Neural progenitor cell (in vitro differentiated cells): ENCODE measurements at regions not wholly inside any gene's neighbourhood (a gene's known extent, or its start where the extent isn't known, plus 50 kb on each side); places are given as distances from the start of the nearest gene placed in this dataset.

Experiments used
- DNase-seq: peaks from one replicate; pipeline ENCODE4 v3.0.0-alpha.2; 2016; ENCODE audit warnings: low spot score
- H2AFZ ChIP-seq: fragments of 200-600 bp; sonication (generic); replicated peaks from 2 replicates; pipeline ENCODE4 v1.6.1; 2016; ENCODE audit warnings: antibody characterized with exemption
- H3F3A ChIP-seq: fragments of 200-600 bp; sonication (generic); 2 replicates; pipeline ENCODE4 v1.6.1; 2016; ENCODE audit warnings: antibody characterized with exemption, low read depth
- H3K27ac ChIP-seq: fragments of 200-600 bp; sonication (generic); 2 replicates; pipeline ENCODE4 v1.5.1; 2016; ENCODE audit warnings: mild to moderate bottlenecking
- H3K27me3 ChIP-seq: fragments of 200-600 bp; sonication (generic); 2 replicates; pipeline ENCODE4 v1.6.1; 2016; ENCODE audit warnings: mild to moderate bottlenecking, moderate library complexity
- H3K36me3 ChIP-seq: fragments of 200-600 bp; sonication (generic); 2 replicates; pipeline ENCODE4 v1.5.1; 2016
- H3K4me1 ChIP-seq: fragments of 200-600 bp; sonication (generic); 2 replicates; pipeline ENCODE4 v1.6.1; 2016; ENCODE audit warnings: mixed run types
- H3K4me2 ChIP-seq: fragments of 200-600 bp; sonication (generic); 2 replicates; pipeline ENCODE4 v1.6.1; 2016
- H3K4me3 ChIP-seq: fragments of 200-600 bp; sonication (generic); 2 replicates; pipeline ENCODE4 v1.5.1; 2016
- H3K79me2 ChIP-seq: fragments of 200-600 bp; sonication (generic); 2 replicates; pipeline ENCODE4 v1.6.1; 2016; ENCODE audit warnings: low read depth
- H3K9ac ChIP-seq: fragments of 200-600 bp; sonication (generic); 2 replicates; pipeline ENCODE4 v1.6.1; 2016
- H3K9me3 ChIP-seq: fragments of 200-600 bp; sonication (generic); 2 replicates; pipeline ENCODE4 v1.5.1; 2016; ENCODE audit warnings: low read depth
- H4K20me1 ChIP-seq: fragments of 200-600 bp; sonication (generic); 2 replicates; pipeline ENCODE4 v1.6.1; 2016; ENCODE audit warnings: low read depth
- H3K27ac Mint-ChIP-seq: 3 replicates; pipeline ENCODE4 v1.8.0; 2021; ENCODE audit warnings: mixed read lengths
- H3K27me3 Mint-ChIP-seq: 2 replicates; pipeline ENCODE4 v1.8.0; 2022; ENCODE audit warnings: low read depth, mild to moderate bottlenecking, inconsistent platforms, moderate library complexity, mixed read lengths; ENCODE audit not compliant: insufficient read depth
- H3K36me3 Mint-ChIP-seq: 3 replicates; pipeline ENCODE4 v1.8.0; 2021; ENCODE audit warnings: mixed read lengths
- H3K4me1 Mint-ChIP-seq: 3 replicates; pipeline ENCODE4 v1.8.0; 2021; ENCODE audit warnings: mixed read lengths
- H3K4me3 Mint-ChIP-seq: 3 replicates; pipeline ENCODE4 v1.8.0; 2021; ENCODE audit warnings: mild to moderate bottlenecking, moderate library complexity, mixed read lengths
- H3K9me3 Mint-ChIP-seq: 3 replicates; pipeline ENCODE4 v1.8.0; 2020; ENCODE audit warnings: mixed read lengths
- CTCF ChIP-seq: fragments of 200-600 bp; sonication (generic); IDR thresholded peaks from 2 replicates; pipeline ENCODE4 v1.5.1; 2017; ENCODE audit warnings: antibody characterized with exemption, mild to moderate bottlenecking
- EZH2 ChIP-seq: fragments of 200-600 bp; sonication (generic); IDR thresholded peaks from 2 replicates; pipeline ENCODE4 v1.6.1; 2017; ENCODE audit warnings: antibody characterized with exemption, mild to moderate bottlenecking, moderate library complexity
- EZH2phosphoT487 ChIP-seq: fragments of 200-600 bp; sonication (generic); IDR thresholded peaks from 2 replicates; pipeline ENCODE4 v1.6.1; 2017; ENCODE audit warnings: antibody characterized with exemption

DNA sequence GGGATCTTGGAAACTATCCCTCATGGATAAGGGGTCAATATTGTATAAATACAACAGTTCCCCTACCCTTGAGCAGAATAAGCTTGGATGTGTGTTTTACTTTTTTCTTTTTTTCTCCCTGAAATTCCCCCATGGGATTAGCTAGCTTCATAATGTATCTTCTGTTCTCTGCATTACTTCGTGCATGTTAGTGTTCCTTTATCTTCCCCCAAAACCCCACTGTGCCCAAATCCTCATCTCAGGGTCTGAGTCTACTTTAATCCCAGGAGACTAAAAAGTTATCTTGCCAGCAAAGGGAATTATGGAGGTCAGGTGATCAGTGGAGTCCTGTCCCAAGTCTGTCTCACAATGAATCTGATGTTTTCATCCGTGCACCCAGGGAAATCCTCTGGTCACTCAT is 217.5 kb upstream of the CNTNAP4 start:
- DNase-seq = no peak
- Mint-ChIP-seq H3K4me3 (no peak overlapping the region), H3K4me1 (peaks cover 14% of the 10 kb centered on the region), H3K27ac (no peak overlapping the region), H3K27me3 (peaks cover 6% of the 10 kb centered on the region), H3K36me3 (no peaks in the 10 kb centered on the region), H3K9me3 (no peaks in the 10 kb centered on the region)
- no peaks in the 10 kb centered on the region for H3K36me3 ChIP-seq
- H4K20me1 ChIP-seq = no peaks in the 10 kb centered on the region
- H3K27me3 ChIP-seq = no peaks in the 10 kb centered on the region
- H2AFZ ChIP-seq = no peak overlapping the region
- H3K4me1 ChIP-seq = no peaks in the 10 kb centered on the region
- no peak overlapping the region for H3K9ac ChIP-seq
- no peak overlapping the region for H3K27ac ChIP-seq
- no peaks in the 10 kb centered on the region for H3K9me3 ChIP-seq
- no peaks in the 10 kb centered on the region for H3K79me2 ChIP-seq
- no peak overlapping the region for H3K4me3 ChIP-seq
- no peak for TF ChIP-seq EZH2phosphoT487
- TF ChIP-seq CTCF = no peak
- TF ChIP-seq EZH2 = no peak
- H3K4me2 ChIP-seq = no peak overlapping the region
- H3F3A ChIP-seq = no peaks in the 10 kb centered on the region

DNA sequence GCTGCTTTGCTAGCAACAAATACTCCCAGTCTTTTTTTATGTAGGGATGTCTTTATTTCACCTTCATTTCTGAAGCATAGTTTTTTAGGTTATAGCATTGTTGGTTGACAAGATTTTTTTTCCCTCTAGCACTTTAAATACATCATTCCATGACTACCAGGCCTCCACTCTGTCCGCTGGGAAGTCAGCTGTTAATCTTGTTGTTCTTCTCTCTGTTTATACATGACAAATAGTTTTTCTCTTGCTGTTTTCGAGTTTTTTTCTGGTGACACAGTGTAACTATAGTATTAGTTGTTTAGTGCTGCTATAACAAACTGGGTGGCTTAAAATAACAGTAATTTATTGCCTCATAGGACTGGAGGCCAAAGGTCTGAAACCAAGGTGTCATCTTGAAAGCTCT is 205.5 kb upstream of the CNTNAP4 start:
- no peaks in the 10 kb centered on the region for H3K79me2 ChIP-seq
- no peak for TF ChIP-seq EZH2
- no peak for TF ChIP-seq CTCF
- no peak for TF ChIP-seq EZH2phosphoT487
- H3K27me3 ChIP-seq = no peaks in the 10 kb centered on the region
- H4K20me1 ChIP-seq = no peaks in the 10 kb centered on the region
- Mint-ChIP-seq H3K27ac (no peak overlapping the region), H3K4me1 (no peaks in the 10 kb centered on the region), H3K9me3 (peaks cover 8% of the 10 kb centered on the region), H3K27me3 (peaks cover 4% of the 10 kb centered on the region), H3K36me3 (no peaks in the 10 kb centered on the region), H3K4me3 (no peak overlapping the region)
- H2AFZ ChIP-seq = no peak overlapping the region
- no peaks in the 10 kb centered on the region for H3F3A ChIP-seq
- no peaks in the 10 kb centered on the region for H3K4me1 ChIP-seq
- H3K36me3 ChIP-seq = no peaks in the 10 kb centered on the region
- H3K4me3 ChIP-seq = no peak overlapping the region
- H3K4me2 ChIP-seq = no peak overlapping the region
- peaks cover 6% of the 10 kb centered on the region for H3K9me3 ChIP-seq
- DNase-seq = no peak
- H3K27ac ChIP-seq = no peak overlapping the region
- H3K9ac ChIP-seq = no peak overlapping the region

DNA sequence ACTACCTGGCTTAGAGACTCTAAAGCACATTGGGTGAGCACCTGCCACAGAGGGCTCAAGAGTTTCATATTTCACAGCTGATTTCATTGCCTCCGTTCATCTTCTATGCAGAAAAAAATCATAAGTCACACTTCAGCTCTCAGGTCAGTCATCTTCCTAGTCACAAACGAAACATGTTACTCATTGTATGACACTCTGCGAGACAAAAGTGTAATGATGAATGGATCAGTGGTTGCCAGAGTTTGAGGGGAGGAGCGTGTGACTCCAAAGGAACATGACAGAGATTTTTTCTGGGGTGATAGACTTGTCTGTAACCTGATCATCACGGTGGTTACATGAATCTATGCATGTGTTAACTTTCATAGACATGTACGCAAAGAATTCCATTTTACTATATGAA is 195.2 kb upstream of the CNTNAP4 start:
- Mint-ChIP-seq H3K4me3 (no peak overlapping the region), H3K27me3 (peaks cover 2% of the 10 kb centered on the region), H3K9me3 (no peaks in the 10 kb centered on the region), H3K27ac (no peak overlapping the region), H3K4me1 (peaks cover 9% of the 10 kb centered on the region), H3K36me3 (no peaks in the 10 kb centered on the region)
- Histone ChIP-seq H3K4me2 (no peak overlapping the region), H3F3A (no peaks in the 10 kb centered on the region), H3K4me3 (no peak overlapping the region), H3K36me3 (no peaks in the 10 kb centered on the region), H2AFZ (no peak overlapping the region), H4K20me1 (no peaks in the 10 kb centered on the region), H3K4me1 (no peaks in the 10 kb centered on the region), H3K79me2 (no peaks in the 10 kb centered on the region), H3K27me3 (no peaks in the 10 kb centered on the region), H3K9ac (no peak overlapping the region), H3K9me3 (peaks cover 4% of the 10 kb centered on the region), H3K27ac (no peak overlapping the region)
- no peak for DNase-seq
- TF ChIP-seq EZH2 (no peak), CTCF (no peak), EZH2phosphoT487 (no peak)

- H3K4me2 ChIP-seq = no peak overlapping the region
- no peaks in the 10 kb centered on the region for H3K36me3 Mint-ChIP-seq
- no peak overlapping the region for H2AFZ ChIP-seq
- no peaks in the 10 kb centered on the region for H3F3A ChIP-seq
- H3K4me1 Mint-ChIP-seq = no peaks in the 10 kb centered on the region
- H3K79me2 ChIP-seq = no peaks in the 10 kb centered on the region
- no peak overlapping the region for H3K9ac ChIP-seq
- TF ChIP-seq CTCF (no peak), EZH2 (no peak), EZH2phosphoT487 (no peak)
- H3K27me3 ChIP-seq = no peaks in the 10 kb centered on the region
- peaks cover 9% of the 10 kb centered on the region for H3K36me3 ChIP-seq
- H3K27me3 Mint-ChIP-seq = no peaks in the 10 kb centered on the region
- H3K9me3 Mint-ChIP-seq = peaks cover 10% of the 10 kb centered on the region
- DNase-seq = no peak
- H3K27ac Mint-ChIP-seq = no peak overlapping the region
- no peak overlapping the region for H3K4me3 Mint-ChIP-seq
- H4K20me1 ChIP-seq = no peaks in the 10 kb centered on the region
- no peak overlapping the region for H3K27ac ChIP-seq
- peaks cover 9% of the 10 kb centered on the region for H3K9me3 ChIP-seq
- H3K4me1 ChIP-seq = no peaks in the 10 kb centered on the region
- no peak overlapping the region for H3K4me3 ChIP-seq
Observed at GRCh38 chr16:76106647-76107046, 170.6 kb upstream of the CNTNAP4 start.
